ENCODE measurements at regions not wholly inside any gene's neighbourhood (a gene's known extent, or its start where the extent isn't known, plus 50 kb on each side); places are given as distances from the start of the nearest gene placed in this dataset.

- no peaks in the 10 kb centered on the region for H3K9me3 ChIP-seq (replicated peaks; ENCODE audit: control insufficient read depth, insufficient read depth, low read length)
- H3K4me1 ChIP-seq (ENCODE audit: control insufficient read depth, extremely low read depth, insufficient read depth, low read length), result no peaks in the 10 kb centered on the region
- dilution Hi-C loops (cut with MboI; ENCODE audit: extremely low pct_ligation_motif_present, low sequenced_read_pairs) (no loop called here), intact Hi-C loops (cut with micrococcal nuclease) (no loop called here)
- no peak overlapping the region for H2AFZ ChIP-seq (ENCODE audit: low read depth, low read length)
- DNase-seq (ENCODE audit: low read depth, low spot score) (no peak), FAIRE-seq (no peak)
- no peak overlapping the region for H3K9ac ChIP-seq (replicated peaks; ENCODE audit: extremely low read depth, insufficient read depth, low read length)
- H3K27ac ChIP-seq (ENCODE audit: insufficient read depth, low read depth, low read length), result no peak overlapping the region
- peak overlapping the region; percentile 76 for H3K4me2 ChIP-seq (ENCODE audit: insufficient read depth, low read length)
- ChIA-PET POLR2A (no interaction called here), CTCF (interaction anchor here (0.7 to 1.4 kb wide), 3 partner anchors 64 to 1893 kb away, joined by 3 read pairs; no protein-coding TSS in a partner anchor)
- no peaks in the 10 kb centered on the region for H3K79me2 ChIP-seq (ENCODE audit: control insufficient read depth, insufficient read depth, low read length)
- peaks cover 18 to 55% of the 10 kb centered on the region in 2 experiments for H3K27me3 ChIP-seq (ENCODE audit: control insufficient read depth in 2 of 2, insufficient read depth in 2 of 2, low read length in 2 of 2)
- BruUV-seq (replicated peaks), result no TSS peak
- no peak for TF ChIP-seq FOS (IDR thresholded peaks at IDR 0.05; ENCODE audit: borderline replicate concordance, insufficient read depth, low read length)
- TF ChIP-seq CTCF (IDR thresholded peaks at IDR 0.05; ENCODE audit: extremely low read depth in 1 of 2, insufficient read depth in 1 of 2, low read depth in 1 of 2, low read length in 2 of 2), result no peak
- no peak for TF ChIP-seq MAX (IDR thresholded peaks at IDR 0.05; ENCODE audit: insufficient read depth, insufficient read length)
- TF ChIP-seq EZH2 (IDR thresholded peaks at IDR 0.05; ENCODE audit: borderline replicate concordance, low read depth, low read length, severe bottlenecking), result no peak
- no peaks in the 10 kb centered on the region for H3K36me3 ChIP-seq (ENCODE audit: control insufficient read depth in 2 of 2, extremely low read depth in 1 of 2, insufficient read depth in 2 of 2, low read length in 2 of 2)
- no peak overlapping the region for H3K4me3 ChIP-seq (replicated peaks in 1 of 3; ENCODE audit: insufficient read depth in 1 of 3, low read depth in 1 of 3, low read length in 3 of 3)
- peaks cover 2% of the 10 kb centered on the region for H4K20me1 ChIP-seq (replicated peaks; ENCODE audit: control insufficient read depth, extremely low read depth, insufficient read depth, low read length)
- no peaks in the 10 kb centered on the region for H3K9me1 ChIP-seq (replicated peaks; ENCODE audit: control insufficient read depth, extremely low read depth, insufficient read depth, low read length)
Measured at GRCh38 chr7:39832519-39833085, 117.5 kb upstream of the CDK13 start.

All from endothelial cell of umbilical vein (primary cell).